Stimulated activated memory B cell treated with anti-CD40 and anti-IgM and Interleukin-4, amounts not matched to agents 10 μg/mL and 1 μg/mL and 100 μg/mL, for 72 hours (primary cell): ENCODE measurements at regions not wholly inside any gene's neighbourhood (a gene's known extent, or its start where the extent isn't known, plus 50 kb on each side); places are given as distances from the start of the nearest gene placed in this dataset.
"Not testable (repeated sequence)": the region's sequence is repeated elsewhere in the genome, so short reads cannot be mapped to it uniquely, and the experiment has no call there.

Source experiments
- ATAC-seq: fragments of 150-1000 bp; cut with Tn5 transposase; 2 replicates; pipeline ENCODE4 v1.10.0; 2021
- H3K27ac Mint-ChIP-seq: one replicate; pipeline ENCODE4 v1.8.0; 2022; ENCODE audit warnings: mild to moderate bottlenecking, mixed read lengths
- H3K27me3 Mint-ChIP-seq: one replicate; pipeline ENCODE4 v1.8.0; 2022; ENCODE audit warnings: mixed read lengths
- H3K36me3 Mint-ChIP-seq: one replicate; pipeline ENCODE4 v1.8.0; 2022; ENCODE audit warnings: mixed read lengths
- H3K4me1 Mint-ChIP-seq: one replicate; pipeline ENCODE4 v1.8.0; 2022; ENCODE audit warnings: mixed read lengths
- H3K4me3 Mint-ChIP-seq: one replicate; pipeline ENCODE4 v1.8.0; 2022; ENCODE audit warnings: mild to moderate bottlenecking, moderate library complexity, mixed read lengths
- H3K9me3 Mint-ChIP-seq: one replicate; pipeline ENCODE4 v1.8.0; 2022; ENCODE audit warnings: mixed read lengths

- ATAC-seq = no peak
- Mint-ChIP-seq H3K9me3 (peaks cover 11% of the 10 kb centered on the region), H3K36me3 (no peaks in the 10 kb centered on the region), H3K27me3 (no peaks in the 10 kb centered on the region), H3K4me3 (no peak overlapping the region), H3K4me1 (no peaks in the 10 kb centered on the region), H3K27ac (no peak overlapping the region)
These were observed 699.8 kb upstream of the NR2F2 start for GRCh38 chr15:95630683-95631082.

- no peak for ATAC-seq
- H3K9me3 Mint-ChIP-seq = peaks cover 8% of the 10 kb centered on the region
- H3K4me1 Mint-ChIP-seq = no peaks in the 10 kb centered on the region
- no peaks in the 10 kb centered on the region for H3K27me3 Mint-ChIP-seq
- no peaks in the 10 kb centered on the region for H3K36me3 Mint-ChIP-seq
- no peak overlapping the region for H3K4me3 Mint-ChIP-seq
- no peak overlapping the region for H3K27ac Mint-ChIP-seq
These were observed 694.8 kb upstream of the NR2F2 start for GRCh38 chr15:95635666-95636065.

- no peak for ATAC-seq
- H3K9me3 Mint-ChIP-seq = peaks cover 7% of the 10 kb centered on the region
- H3K4me1 Mint-ChIP-seq = no peaks in the 10 kb centered on the region
- H3K27me3 Mint-ChIP-seq = no peaks in the 10 kb centered on the region
- H3K36me3 Mint-ChIP-seq = no peaks in the 10 kb centered on the region
- H3K27ac Mint-ChIP-seq = no peak overlapping the region
- H3K4me3 Mint-ChIP-seq = no peak overlapping the region
These were observed 694.4 kb upstream of the NR2F2 start for GRCh38 chr15:95636107-95636506.

GRCh38 chr15:95637234-95637633 is 693.3 kb upstream of the NR2F2 start:
- not testable (repeated sequence) for H3K27ac Mint-ChIP-seq, H3K36me3 Mint-ChIP-seq, ATAC-seq, H3K4me3 Mint-ChIP-seq, H3K27me3 Mint-ChIP-seq, H3K9me3 Mint-ChIP-seq, H3K4me1 Mint-ChIP-seq

GRCh38 chr15:95639208-95639607 is 691.3 kb upstream of the NR2F2 start:
- H3K27me3 Mint-ChIP-seq = no peaks in the 10 kb centered on the region
- H3K27ac Mint-ChIP-seq = no peak overlapping the region
- ATAC-seq = no peak
- peaks cover 3% of the 10 kb centered on the region for H3K9me3 Mint-ChIP-seq
- no peaks in the 10 kb centered on the region for H3K4me1 Mint-ChIP-seq
- H3K36me3 Mint-ChIP-seq = no peaks in the 10 kb centered on the region
- H3K4me3 Mint-ChIP-seq = no peak overlapping the region

- no peak for ATAC-seq
These were observed 686.2 kb upstream of the NR2F2 start for GRCh38 chr15:95644100-95644875.

GRCh38 chr15:95645791-95646338 is 684.6 kb upstream of the NR2F2 start:
- Mint-ChIP-seq H3K27ac (no peak overlapping the region), H3K27me3 (no peaks in the 10 kb centered on the region), H3K36me3 (no peaks in the 10 kb centered on the region), H3K4me3 (no peak overlapping the region), H3K9me3 (no peaks in the 10 kb centered on the region), H3K4me1 (no peaks in the 10 kb centered on the region)
- no peak for ATAC-seq

More at GRCh38 chr15:95644100-95644875, 686.2 kb upstream of the NR2F2 start:
- H3K4me1 Mint-ChIP-seq = no peaks in the 10 kb centered on the region
- no peak overlapping the region for H3K27ac Mint-ChIP-seq
- no peaks in the 10 kb centered on the region for H3K27me3 Mint-ChIP-seq
- no peaks in the 10 kb centered on the region for H3K9me3 Mint-ChIP-seq
- H3K36me3 Mint-ChIP-seq = no peaks in the 10 kb centered on the region
- H3K4me3 Mint-ChIP-seq = no peak overlapping the region

- ATAC-seq = no peak
- no peaks in the 10 kb centered on the region for H3K36me3 Mint-ChIP-seq
These were observed 683.8 kb upstream of the NR2F2 start for GRCh38 chr15:95646484-95647273.

GRCh38 chr15:95647531-95648277 is 682.8 kb upstream of the NR2F2 start:
- no peaks in the 10 kb centered on the region for H3K9me3 Mint-ChIP-seq
- no peaks in the 10 kb centered on the region for H3K4me1 Mint-ChIP-seq

More at GRCh38 chr15:95646484-95647273, 683.8 kb upstream of the NR2F2 start:
- Mint-ChIP-seq H3K4me1 (no peaks in the 10 kb centered on the region), H3K27ac (no peak overlapping the region), H3K4me3 (no peak overlapping the region), H3K27me3 (no peaks in the 10 kb centered on the region), H3K9me3 (no peaks in the 10 kb centered on the region)

GRCh38 chr15:95653361-95653805 is 677.1 kb upstream of the NR2F2 start:
- H3K27me3 Mint-ChIP-seq = no peaks in the 10 kb centered on the region
- no peak overlapping the region for H3K4me3 Mint-ChIP-seq
- no peak overlapping the region for H3K27ac Mint-ChIP-seq
- no peaks in the 10 kb centered on the region for H3K9me3 Mint-ChIP-seq
- ATAC-seq = no peak
- H3K36me3 Mint-ChIP-seq = no peaks in the 10 kb centered on the region
- H3K4me1 Mint-ChIP-seq = no peaks in the 10 kb centered on the region

More at GRCh38 chr15:95647531-95648277, 682.8 kb upstream of the NR2F2 start:
- H3K4me3 Mint-ChIP-seq = no peak overlapping the region
- no peak for ATAC-seq
- no peak overlapping the region for H3K27ac Mint-ChIP-seq
- no peaks in the 10 kb centered on the region for H3K27me3 Mint-ChIP-seq
- no peaks in the 10 kb centered on the region for H3K36me3 Mint-ChIP-seq

- Mint-ChIP-seq H3K9me3 (no peaks in the 10 kb centered on the region), H3K4me1 (no peaks in the 10 kb centered on the region), H3K36me3 (no peaks in the 10 kb centered on the region), H3K4me3 (no peak overlapping the region), H3K27me3 (no peaks in the 10 kb centered on the region), H3K27ac (no peak overlapping the region)
- ATAC-seq = no peak
These were observed 675.4 kb upstream of the NR2F2 start for GRCh38 chr15:95655089-95655607.

GRCh38 chr15:95656595-95656994 is 673.9 kb upstream of the NR2F2 start:
- H3K27me3 Mint-ChIP-seq = no peaks in the 10 kb centered on the region
- no peaks in the 10 kb centered on the region for H3K36me3 Mint-ChIP-seq
- H3K9me3 Mint-ChIP-seq = peaks cover 3% of the 10 kb centered on the region
- no peak overlapping the region for H3K27ac Mint-ChIP-seq
- no peak overlapping the region for H3K4me3 Mint-ChIP-seq
- H3K4me1 Mint-ChIP-seq = no peaks in the 10 kb centered on the region
- no peak for ATAC-seq

GRCh38 chr15:95658799-95659198 is 671.7 kb upstream of the NR2F2 start:
- H3K27ac Mint-ChIP-seq = no peak overlapping the region
- no peaks in the 10 kb centered on the region for H3K36me3 Mint-ChIP-seq
- no peaks in the 10 kb centered on the region for H3K4me1 Mint-ChIP-seq
- H3K27me3 Mint-ChIP-seq = no peaks in the 10 kb centered on the region
- peaks cover 5% of the 10 kb centered on the region for H3K9me3 Mint-ChIP-seq
- H3K4me3 Mint-ChIP-seq = no peak overlapping the region
- no peak for ATAC-seq

- no peak overlapping the region for H3K4me3 Mint-ChIP-seq
- no peaks in the 10 kb centered on the region for H3K36me3 Mint-ChIP-seq
- H3K27me3 Mint-ChIP-seq = no peaks in the 10 kb centered on the region
- peaks cover 5% of the 10 kb centered on the region for H3K9me3 Mint-ChIP-seq
- no peak for ATAC-seq
- H3K27ac Mint-ChIP-seq = no peak overlapping the region
- no peaks in the 10 kb centered on the region for H3K4me1 Mint-ChIP-seq
These were observed 670.8 kb upstream of the NR2F2 start for GRCh38 chr15:95659656-95660055.

- Mint-ChIP-seq H3K36me3 (no peaks in the 10 kb centered on the region), H3K4me1 (no peaks in the 10 kb centered on the region), H3K27ac (no peak overlapping the region), H3K9me3 (peaks cover 5% of the 10 kb centered on the region), H3K27me3 (no peaks in the 10 kb centered on the region), H3K4me3 (no peak overlapping the region)
- ATAC-seq = no peak
These were observed 667.9 kb upstream of the NR2F2 start for GRCh38 chr15:95662638-95663037.
